Fibroblast of the conjunctiva (primary cell): ENCODE measurements at regions not wholly inside any gene's neighbourhood (a gene's known extent, or its start where the extent isn't known, plus 50 kb on each side); places are given as distances from the start of the nearest gene placed in this dataset.

Experiments used
- DNase-seq: peaks from one replicate; pipeline ENCODE4 v3.0.0-alpha.2; 2010; ENCODE audit warnings: low read depth

DNA sequence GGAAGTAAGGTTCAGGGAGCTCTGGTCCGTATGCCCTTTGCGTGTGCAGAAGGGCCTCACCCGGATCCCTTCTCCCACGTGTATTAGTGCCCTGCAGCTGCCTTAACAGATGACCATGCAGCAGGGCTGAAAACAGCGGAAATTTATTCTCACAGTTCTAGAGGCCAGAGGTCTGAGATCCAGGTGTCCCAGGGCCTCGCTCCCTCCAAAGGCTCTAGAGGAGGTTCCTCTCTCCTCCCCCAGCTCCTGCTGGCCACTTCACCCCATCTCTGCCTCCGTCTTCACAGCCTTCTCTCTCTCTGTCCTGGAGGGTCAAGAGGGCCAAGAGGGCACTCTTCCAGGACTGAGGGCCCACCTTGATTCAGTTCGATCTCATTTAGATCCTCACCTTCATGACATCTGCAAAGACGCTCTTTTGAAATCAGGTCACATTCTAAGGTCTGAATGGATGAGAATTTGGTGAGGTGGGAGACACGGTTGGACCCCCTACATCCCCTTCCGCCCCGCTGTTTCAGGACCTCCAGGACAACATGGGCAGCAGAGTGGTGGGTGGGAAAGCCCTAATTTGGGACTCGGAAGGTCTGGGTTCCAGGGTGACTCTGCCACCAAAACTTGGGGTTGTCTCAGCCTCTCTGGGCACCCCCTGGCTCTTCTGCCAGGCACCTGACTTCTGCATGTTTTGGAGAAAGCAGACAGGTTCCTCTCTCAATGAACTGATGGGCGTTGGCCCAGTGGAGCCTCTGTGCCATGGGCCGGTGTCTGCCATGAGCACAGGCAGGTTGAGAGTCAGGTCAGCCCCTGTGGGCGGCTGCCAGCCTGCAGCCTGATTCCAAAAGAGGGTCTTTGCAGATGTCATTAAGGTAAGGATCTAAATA, 361.2 kb downstream of the SEC14L1 start:
- no peak for DNase-seq

DNA sequence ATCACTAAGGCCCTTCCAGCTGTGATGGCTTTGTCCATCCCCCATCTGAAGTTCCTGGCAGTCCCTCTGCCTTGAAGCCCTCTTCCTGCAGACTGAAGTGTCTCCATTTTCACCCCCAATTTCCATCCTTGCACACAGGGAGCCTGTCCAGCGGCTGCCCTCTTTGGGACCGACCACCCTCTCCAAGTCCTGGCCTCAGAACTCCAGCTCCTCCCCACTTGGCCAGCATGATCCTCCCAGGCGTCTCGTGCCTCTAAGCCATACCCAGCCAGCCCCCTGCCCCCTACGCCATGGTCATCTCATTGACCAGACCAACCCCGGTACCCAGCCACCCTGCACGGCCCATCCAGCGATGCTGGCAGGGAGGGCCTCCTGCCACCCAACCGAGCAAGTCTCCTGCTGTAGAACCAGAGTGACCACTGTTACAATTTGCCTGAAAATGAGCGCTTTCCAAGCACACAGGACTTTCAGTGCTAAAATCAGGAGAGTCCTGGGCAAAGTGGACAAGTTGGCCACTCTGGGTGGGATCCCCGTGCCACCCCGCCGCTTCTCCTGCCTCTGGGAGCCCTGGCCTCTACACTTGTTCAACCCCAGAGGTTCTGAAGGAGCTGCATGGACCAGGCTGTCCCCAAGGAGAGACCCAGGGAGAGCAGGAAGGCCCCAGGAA, 362.0 kb downstream of the SEC14L1 start:
- DNase-seq, result no peak

DNA sequence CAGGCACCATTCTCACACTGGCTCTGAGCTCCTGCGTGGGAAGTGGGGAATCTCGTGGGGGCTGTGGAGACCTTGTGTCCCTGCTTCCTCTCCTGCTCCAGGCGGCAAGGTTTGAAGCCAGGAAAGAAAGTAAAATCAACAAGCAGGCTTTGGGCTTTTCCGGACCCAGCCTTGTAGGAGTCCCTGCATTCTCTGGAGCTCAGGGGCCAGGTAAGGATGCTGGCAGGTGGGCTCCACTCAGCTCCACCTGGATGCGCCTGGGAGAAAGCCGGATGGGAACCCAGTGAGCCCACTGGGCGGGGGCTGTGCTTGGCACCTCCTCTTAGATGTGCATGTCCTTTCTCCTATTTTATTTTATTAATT, 362.5 kb downstream of the SEC14L1 start:
- no peak for DNase-seq

DNA sequence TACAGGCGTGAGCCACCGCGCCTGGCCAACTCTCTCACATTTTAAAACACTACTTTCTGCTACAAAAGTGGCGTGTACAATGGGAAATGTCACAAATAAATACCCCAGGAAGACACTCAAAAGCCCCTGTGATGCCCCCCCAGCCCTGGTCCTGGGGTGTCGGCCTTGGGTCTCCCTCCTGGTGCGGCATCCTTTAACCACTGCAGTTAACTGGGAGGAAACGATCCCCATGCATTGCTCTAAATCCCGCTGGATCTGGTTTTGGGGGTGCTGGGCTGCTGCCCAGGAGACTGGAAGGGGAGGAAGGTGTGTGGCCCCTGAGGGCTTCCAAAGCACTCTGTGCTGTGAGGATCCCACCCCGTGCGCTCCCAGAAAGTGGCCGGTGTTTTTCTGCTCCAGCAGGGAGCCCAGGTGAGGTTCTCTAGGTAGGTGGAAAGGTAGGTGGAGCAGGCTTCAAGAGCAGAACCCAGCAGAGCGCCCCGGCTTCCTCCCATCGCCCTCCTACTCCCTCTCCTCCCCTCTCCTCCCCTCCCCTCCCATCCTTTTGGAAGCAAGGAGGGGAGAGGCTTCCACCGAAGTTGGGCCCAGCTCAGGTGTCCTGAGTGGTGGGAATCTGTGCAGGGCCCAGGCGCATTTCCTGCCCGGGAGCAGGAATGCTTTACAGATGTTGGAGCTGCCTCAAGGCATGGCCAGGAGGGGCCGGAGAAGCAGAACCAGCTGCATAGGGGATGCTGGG, 363.3 kb downstream of the SEC14L1 start:
- DNase-seq, result no peak

- no peak for DNase-seq
These were observed 363.9 kb downstream of the SEC14L1 start for GRCh38 chr17:77504652-77505155.

DNA sequence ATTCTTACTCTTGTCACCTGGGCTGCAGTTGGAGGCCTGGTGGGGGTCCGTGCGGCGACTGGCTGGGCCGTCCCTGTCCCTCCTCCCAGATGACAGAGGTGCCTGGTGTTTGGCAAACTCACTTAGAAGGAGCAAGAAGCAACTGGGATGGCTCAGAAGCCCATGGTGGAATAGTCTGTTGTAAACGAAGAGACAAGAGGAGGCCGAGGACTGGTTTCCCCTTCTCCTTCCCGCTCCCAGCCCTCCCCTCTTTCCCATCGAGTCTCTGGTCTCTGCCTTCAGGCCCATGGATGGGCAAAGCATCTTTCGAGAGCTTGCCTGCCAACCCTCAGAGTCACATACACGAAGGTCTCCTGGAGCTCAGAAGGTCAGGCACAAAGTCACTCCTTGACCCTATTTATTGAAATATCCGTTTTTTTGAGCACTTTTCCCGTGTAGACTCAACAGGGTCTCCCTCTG, 364.4 kb downstream of the SEC14L1 start:
- no peak for DNase-seq

GRCh38 chr17:77506371-77506991, 365.7 kb downstream of the SEC14L1 start:
- no peak for DNase-seq

DNA sequence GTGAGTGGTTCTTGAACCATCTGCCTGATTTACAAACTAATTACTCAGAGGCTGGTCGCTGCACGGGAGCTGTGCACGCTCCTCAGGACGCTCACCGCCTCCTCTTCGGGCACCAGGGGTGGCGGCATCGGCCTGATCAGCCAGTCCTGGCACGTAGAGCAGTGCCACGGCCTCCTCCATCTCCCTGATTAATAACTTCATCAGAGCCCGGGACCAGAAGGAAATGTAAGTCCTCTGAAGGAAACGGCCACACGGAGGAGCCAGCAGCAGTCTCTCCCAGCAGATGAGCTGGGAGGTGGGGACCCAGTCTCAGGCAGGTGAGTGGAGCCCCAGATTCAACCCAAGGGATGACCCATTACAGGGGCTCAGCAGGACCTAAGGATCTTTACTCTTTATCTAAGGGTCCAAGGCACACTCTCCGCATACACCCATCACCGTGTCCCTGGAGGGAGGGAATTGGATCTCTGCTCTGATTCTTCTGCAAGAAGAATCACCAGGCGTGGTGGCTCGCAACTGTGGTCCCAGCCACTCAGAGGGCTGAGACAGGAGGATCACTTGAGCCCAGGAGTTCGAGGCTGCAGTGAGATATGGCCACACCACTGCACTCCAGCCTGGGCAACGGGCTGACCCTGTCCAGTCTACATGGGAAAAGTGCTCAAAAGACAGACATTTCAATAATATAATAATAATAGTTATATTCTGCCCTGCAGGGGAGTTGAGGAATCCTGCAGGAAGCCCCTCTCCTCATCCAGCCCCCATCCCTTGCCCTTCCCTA, 366.5 kb downstream of the SEC14L1 start:
- no peak for DNase-seq

GRCh38 chr17:77508047-77508715, 367.4 kb downstream of the SEC14L1 start:
- DNase-seq, result no peak

- no peak for DNase-seq
These were observed 368.3 kb downstream of the SEC14L1 start for GRCh38 chr17:77509089-77509488.

DNA sequence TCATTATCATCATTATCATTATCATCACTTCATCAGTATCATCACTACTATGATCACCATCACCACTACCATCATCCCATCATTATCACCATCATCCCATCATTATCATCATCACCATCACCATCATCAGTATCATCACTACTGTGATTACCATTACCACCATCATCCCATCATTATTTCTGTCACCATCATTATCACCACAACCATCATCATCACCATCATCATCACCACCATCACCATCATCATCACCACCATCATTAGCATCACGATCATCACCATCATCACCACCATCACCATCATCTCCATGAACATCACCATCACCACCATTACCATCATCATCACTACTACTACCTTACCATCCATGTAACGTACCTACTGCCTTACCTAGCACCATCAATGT, 368.8 kb downstream of the SEC14L1 start:
- no peak for DNase-seq

DNA sequence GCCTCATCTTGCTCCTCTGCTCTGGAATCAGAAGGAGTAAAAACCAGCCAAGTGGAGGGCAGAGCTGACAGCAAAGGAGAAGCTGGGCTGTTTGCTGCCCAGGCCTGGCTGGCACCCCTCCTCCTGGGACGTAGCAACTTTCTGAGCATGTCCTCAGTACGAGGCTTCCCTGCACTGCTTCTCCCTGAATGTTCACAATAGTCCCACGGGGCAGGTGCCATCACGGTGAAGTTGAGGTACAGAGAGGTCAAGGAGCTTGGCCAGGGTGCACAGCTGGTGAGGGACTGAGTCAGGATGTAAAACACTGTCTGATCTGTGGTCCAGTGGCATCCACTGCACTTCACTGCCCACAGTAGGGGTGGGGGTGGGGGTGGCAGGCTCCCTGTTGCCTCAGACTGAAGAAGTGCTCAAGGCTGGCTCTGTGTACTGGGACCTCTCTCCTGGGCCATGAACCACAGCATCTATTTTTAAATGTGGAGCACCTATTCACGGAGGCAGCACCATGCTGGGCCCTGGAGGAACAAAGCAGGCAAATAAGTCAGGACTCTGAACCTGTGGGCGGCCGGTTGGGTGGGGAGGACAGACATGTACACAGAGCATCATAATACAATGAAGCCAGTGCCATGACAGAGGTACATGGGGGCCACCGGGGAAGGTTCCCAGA, 369.5 kb downstream of the SEC14L1 start:
- no peak for DNase-seq

GRCh38 chr17:77511514-77512061, 370.8 kb downstream of the SEC14L1 start:
- no peak for DNase-seq

DNA sequence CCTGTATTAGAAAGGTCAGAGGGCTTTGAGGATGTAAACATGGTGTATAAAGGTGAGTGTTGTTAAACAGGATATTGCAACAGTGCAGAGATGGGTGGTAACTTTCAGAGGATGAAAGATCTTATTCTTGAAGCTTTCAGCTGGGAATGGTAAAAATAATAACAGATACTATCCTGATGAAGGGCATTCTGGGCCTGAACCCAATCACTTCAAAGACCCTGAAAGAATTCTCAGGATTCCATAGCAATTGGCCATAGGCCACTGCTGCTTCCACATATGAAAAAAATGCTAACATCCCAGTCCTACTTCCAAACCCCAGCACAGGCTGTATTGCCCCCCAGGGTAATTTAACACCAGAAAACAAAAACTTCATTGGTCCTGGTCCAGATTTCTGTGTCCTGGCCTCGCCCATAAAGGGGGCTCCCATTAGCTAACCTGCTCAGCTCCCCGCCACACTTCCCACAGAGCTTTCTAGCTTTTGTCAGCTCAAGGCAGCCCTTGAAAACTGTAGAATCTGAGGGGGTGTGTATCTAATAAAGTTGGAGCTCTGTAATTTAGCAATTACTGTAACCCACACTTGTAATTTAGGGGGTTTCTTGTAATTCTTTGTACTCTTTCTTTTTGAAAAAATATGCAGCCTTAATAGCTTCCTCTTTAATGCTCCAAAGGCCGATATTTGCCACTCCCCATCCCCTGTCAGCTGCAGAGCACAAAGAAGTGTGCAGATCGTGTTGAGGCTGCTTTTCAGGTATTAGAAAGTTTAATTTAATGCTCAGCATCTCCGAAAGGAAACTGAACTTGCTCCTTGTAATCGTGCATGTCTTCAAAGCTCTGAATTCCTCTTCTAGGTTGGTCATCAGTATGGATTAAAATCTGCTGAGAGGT, 371.5 kb downstream of the SEC14L1 start:
- no peak for DNase-seq

DNA sequence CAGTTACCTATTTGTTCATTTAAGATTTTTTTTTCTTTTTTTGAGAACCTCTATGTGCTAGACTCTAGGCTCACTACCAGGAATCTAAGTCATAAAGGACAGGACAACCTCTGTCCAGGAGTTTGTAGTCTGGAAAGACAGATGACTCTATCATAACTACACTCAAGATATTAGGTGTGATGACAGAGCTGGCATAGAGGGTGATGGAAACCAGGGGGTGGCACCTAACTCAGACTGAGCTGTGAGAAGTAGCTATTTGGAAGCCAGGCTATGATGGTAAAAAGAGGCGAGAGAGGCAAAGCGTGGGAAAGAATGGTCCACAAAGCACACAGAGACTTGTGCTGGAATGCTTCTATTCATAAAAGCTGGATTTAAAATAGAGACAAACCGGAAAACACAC, 372.3 kb downstream of the SEC14L1 start:
- no peak for DNase-seq

DNA sequence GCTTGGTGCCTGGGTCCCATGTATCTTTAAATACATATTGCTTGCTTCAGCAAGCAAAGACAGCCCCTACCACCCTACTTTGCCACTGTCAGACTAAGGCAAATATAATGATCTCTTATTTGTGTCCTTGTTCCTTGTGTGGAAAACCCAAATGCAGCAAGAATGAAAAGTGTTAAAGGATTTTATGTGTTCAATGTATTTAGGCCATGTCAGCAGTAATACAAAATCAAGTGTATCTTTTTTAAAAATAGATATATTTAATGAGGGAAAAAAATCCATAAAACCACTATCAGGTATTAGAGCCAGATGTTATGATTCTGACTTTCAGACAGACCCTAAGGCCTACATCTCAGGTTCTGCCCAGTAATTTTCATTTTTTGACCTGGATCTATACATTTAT, 374.5 kb downstream of the SEC14L1 start:
- no peak for DNase-seq

- DNase-seq, result peak; percentile 50
These were observed 376.1 kb downstream of the SEC14L1 start for GRCh38 chr17:77516902-77517301.

DNA sequence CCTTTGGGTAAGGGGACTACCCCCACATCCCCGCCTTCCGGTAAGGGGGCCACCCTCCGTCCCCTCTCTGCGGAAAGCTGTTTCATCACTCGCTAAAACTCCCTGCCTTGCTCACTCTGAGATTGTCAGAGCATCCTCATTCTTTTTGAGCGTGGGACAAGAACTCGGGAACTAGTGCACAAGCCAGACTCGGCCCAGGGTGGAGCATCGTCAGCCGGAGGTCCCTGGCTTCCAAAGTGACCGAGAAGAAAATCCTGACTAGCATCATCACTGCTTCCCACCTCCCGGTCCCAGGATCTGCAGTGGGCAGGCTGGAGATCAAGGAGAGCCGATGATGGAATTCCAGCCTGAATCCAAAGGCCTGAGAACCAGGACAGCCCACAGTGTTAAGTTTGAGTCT, 380.3 kb downstream of the SEC14L1 start:
- no peak for DNase-seq

DNA sequence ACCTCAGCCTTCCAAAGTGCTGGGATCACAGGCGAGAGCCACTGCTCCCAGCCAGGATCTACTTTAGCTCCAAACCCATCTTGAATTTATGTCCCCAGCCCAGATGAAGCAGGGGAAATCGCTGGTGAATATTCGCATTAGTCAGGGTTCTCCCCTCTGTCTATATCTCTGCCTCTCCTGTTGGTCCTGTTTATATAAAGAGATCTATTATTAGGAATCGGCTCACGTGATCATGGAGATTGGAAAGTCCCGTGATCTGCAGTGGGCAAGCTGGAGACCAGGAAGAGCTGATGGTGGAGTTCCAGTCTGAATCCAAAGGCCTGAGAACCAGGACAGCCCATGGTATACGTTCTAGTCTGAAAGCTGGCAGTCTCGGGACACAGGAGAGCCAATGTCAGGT, 382.8 kb downstream of the SEC14L1 start:
- no peak for DNase-seq
